BJ (cell line): ENCODE measurements at regions not wholly inside any gene's neighbourhood (a gene's known extent, or its start where the extent isn't known, plus 50 kb on each side); places are given as distances from the start of the nearest gene placed in this dataset.

Experiments used
- CTCF ChIA-PET: fragments of 350-600 bp; formaldehyde crosslinking; extraction: SDS; loops from one replicate; lab custom pipeline; 2021; ENCODE audit warnings: antibody characterized with exemption, inconsistent platforms; lab: Yijun Ruan, JAX
- POLR2A ChIA-PET: fragments of 300-600 bp; sonication (Branson Sonifier 250); formaldehyde crosslinking; extraction: SDS; loops from one replicate; lab custom pipeline; 2021; ENCODE audit warnings: antibody characterized with exemption; lab: Charles Lee
- DNase-seq: peaks from one replicate; pipeline ENCODE4 v3.0.0-alpha.2; 2011; ENCODE audit warnings: low read depth
- H3K27me3 ChIP-seq: 2 replicates; pipeline ENCODE4 v1.6.0; 2011; ENCODE audit warnings: low read length; ENCODE audit not compliant: control insufficient read depth, insufficient read depth
- H3K36me3 ChIP-seq: 2 replicates; pipeline ENCODE4 v1.5.1; 2011; ENCODE audit warnings: low read length; ENCODE audit not compliant: control insufficient read depth, insufficient read depth
- H3K4me3 ChIP-seq: 2 replicates; pipeline ENCODE4 v1.5.1; 2011; ENCODE audit warnings: low read depth, mild to moderate bottlenecking, control low read depth, low read length
- CTCF ChIP-seq: IDR thresholded peaks from 2 replicates; pipeline ENCODE4 v1.5.1; 2011; ENCODE audit warnings: low read depth, mild to moderate bottlenecking, control low read depth, inconsistent platforms, low read length, moderate library complexity; ENCODE audit not compliant: insufficient read depth

GRCh38 chr3:159632128-159632527 is 356.5 kb upstream of the IL12A start:
- ChIA-PET CTCF (interaction anchor here (0.9 to 1.8 kb wide), 3 partner anchors 11 to 173 kb away, joined by 3 to 8 read pairs (median 3); no protein-coding TSS in a partner anchor), POLR2A (no interaction called here)
- H3K27me3 ChIP-seq = no peaks in the 10 kb centered on the region
- no peaks in the 10 kb centered on the region for H3K36me3 ChIP-seq
- TF ChIP-seq CTCF = no peak
- H3K4me3 ChIP-seq = no peak overlapping the region
- DNase-seq = no peak

- no peaks in the 10 kb centered on the region for H3K36me3 ChIP-seq
- H3K4me3 ChIP-seq = no peak overlapping the region
- H3K27me3 ChIP-seq = no peaks in the 10 kb centered on the region
- no peak for DNase-seq
- ChIA-PET POLR2A (no interaction called here), CTCF (interaction anchor here (0.9 to 1.8 kb wide), 3 partner anchors 12 to 172 kb away, joined by 3 to 8 read pairs (median 3); no protein-coding TSS in a partner anchor)
- TF ChIP-seq CTCF = no peak
Measured at GRCh38 chr3:159632851-159633250, 355.8 kb upstream of the IL12A start.

GRCh38 chr3:159634483-159634882 is 354.2 kb upstream of the IL12A start:
- ChIA-PET CTCF (no interaction called here), POLR2A (no interaction called here)
- H3K4me3 ChIP-seq = no peak overlapping the region

GRCh38 chr3:159635047-159635641 is 353.5 kb upstream of the IL12A start:
- DNase-seq = no peak
- H3K4me3 ChIP-seq = no peak overlapping the region
- ChIA-PET POLR2A (no interaction called here), CTCF (interaction anchor here (1.0 kb wide), 1 partner anchor 141 kb away, joined by 3 read pairs; no protein-coding TSS in a partner anchor)
- H3K27me3 ChIP-seq = no peaks in the 10 kb centered on the region
- no peaks in the 10 kb centered on the region for H3K36me3 ChIP-seq
- no peak for TF ChIP-seq CTCF

More at GRCh38 chr3:159634483-159634882, 354.2 kb upstream of the IL12A start:
- no peak for TF ChIP-seq CTCF
- no peaks in the 10 kb centered on the region for H3K27me3 ChIP-seq
- DNase-seq = no peak
- H3K36me3 ChIP-seq = no peaks in the 10 kb centered on the region

GRCh38 chr3:159637883-159638542 is 350.6 kb upstream of the IL12A start:
- Histone ChIP-seq H3K36me3 (no peaks in the 10 kb centered on the region), H3K27me3 (no peaks in the 10 kb centered on the region), H3K4me3 (no peak overlapping the region)
- ChIA-PET CTCF (interaction anchor here (0.7 to 2.2 kb wide), 6 partner anchors 10 to 246 kb away, joined by 3 to 5 read pairs (median 3); no protein-coding TSS in a partner anchor), POLR2A (interaction anchor here (0.7 to 0.9 kb wide), 2 partner anchors 8 to 176 kb away, joined by 3 to 4 read pairs; no protein-coding TSS in a partner anchor)
- TF ChIP-seq CTCF = no peak
- no peak for DNase-seq
